Osteoblast (primary cell): ENCODE measurements at regions not wholly inside any gene's neighbourhood (a gene's known extent, or its start where the extent isn't known, plus 50 kb on each side); places are given as distances from the start of the nearest gene placed in this dataset.
"Not testable (repeated sequence)": the region's sequence is repeated elsewhere in the genome, so short reads cannot be mapped to it uniquely, and the experiment has no call there.

ENCODE experiments used
- DNase-seq: peaks from one replicate; pipeline ENCODE4 v3.0.0; 2011; ENCODE audit warnings: low spot score, mixed read lengths; ENCODE audit not compliant: insufficient read length; ENCODE audit errors: missing footprints
- H2AFZ ChIP-seq: 2 replicates; pipeline ENCODE4 v1.6.0; 2011; ENCODE audit warnings: mild to moderate bottlenecking, low read length
- H3K27ac ChIP-seq: 2 replicates; pipeline ENCODE4 v1.5.1; 2011; ENCODE audit warnings: mild to moderate bottlenecking, low read depth, low read length, moderate library complexity
- H3K27me3 ChIP-seq: 2 replicates; pipeline ENCODE4 v1.6.0; 2012; ENCODE audit warnings: mild to moderate bottlenecking, control low read depth, inconsistent platforms, low read length, moderate library complexity; ENCODE audit not compliant: insufficient read depth
- H3K36me3 ChIP-seq: 2 replicates; pipeline ENCODE4 v1.5.1; 2011; ENCODE audit warnings: mild to moderate bottlenecking, low read length, control low read depth, moderate library complexity; ENCODE audit not compliant: insufficient read depth
- H3K4me1 ChIP-seq: 2 replicates; pipeline ENCODE4 v1.5.1; 2011; ENCODE audit warnings: mild to moderate bottlenecking, low read length, control low read depth, moderate library complexity; ENCODE audit not compliant: insufficient read depth
- H3K4me2 ChIP-seq: 2 replicates; pipeline ENCODE4 v1.6.0; 2011; ENCODE audit warnings: mild to moderate bottlenecking, low read length; ENCODE audit not compliant: insufficient read depth
- H3K4me3 ChIP-seq: fragments of 200-600 bp; sonication (generic); 3 replicates; pipeline ENCODE4 v1.5.1; 2012; ENCODE audit warnings: mild to moderate bottlenecking, low read length, inconsistent platforms; ENCODE audit not compliant: insufficient read depth
- H3K79me2 ChIP-seq: 2 replicates; pipeline ENCODE4 v1.6.0; 2012; ENCODE audit warnings: mild to moderate bottlenecking, low read length, control low read depth, inconsistent platforms; ENCODE audit not compliant: insufficient read depth
- H3K9me3 ChIP-seq: 2 replicates; pipeline ENCODE4 v1.5.1; 2011; ENCODE audit warnings: low read depth, low read length, control low read depth
- H4K20me1 ChIP-seq: 2 replicates; pipeline ENCODE4 v1.6.0; 2012; ENCODE audit warnings: mild to moderate bottlenecking, low read length, control low read depth; ENCODE audit not compliant: insufficient read depth
- CTCF ChIP-seq: IDR thresholded peaks from 2 replicates; pipeline ENCODE4 v1.5.1; 2011; ENCODE audit warnings: mild to moderate bottlenecking, low read depth, low read length, moderate library complexity; ENCODE audit errors: extremely low read depth

- TF ChIP-seq CTCF: no peak
- Histone ChIP-seq H2AFZ (no peak overlapping the region), H3K4me2 (no peak overlapping the region), H3K27ac (no peak overlapping the region), H3K4me1 (no peaks in the 10 kb centered on the region), H3K4me3 (no peak overlapping the region), H4K20me1 (no peaks in the 10 kb centered on the region), H3K79me2 (no peaks in the 10 kb centered on the region), H3K9me3 (no peaks in the 10 kb centered on the region), H3K27me3 (no peaks in the 10 kb centered on the region), H3K36me3 (no peaks in the 10 kb centered on the region)
- no peak for DNase-seq
Measured at GRCh38 chr4:75211422-75211821, 278.5 kb downstream of the PARM1 start.

- Histone ChIP-seq H3K9me3 (no peaks in the 10 kb centered on the region), H3K4me1 (no peaks in the 10 kb centered on the region), H3K4me3 (no peak overlapping the region), H3K27ac (no peak overlapping the region), H3K79me2 (no peaks in the 10 kb centered on the region), H2AFZ (no peak overlapping the region), H3K27me3 (no peaks in the 10 kb centered on the region), H3K36me3 (no peaks in the 10 kb centered on the region), H4K20me1 (no peaks in the 10 kb centered on the region), H3K4me2 (no peak overlapping the region)
- TF ChIP-seq CTCF: no peak
- no peak for DNase-seq
Measured at GRCh38 chr4:75207902-75208301, 275.0 kb downstream of the PARM1 start.

- no peaks in the 10 kb centered on the region for H4K20me1 ChIP-seq
- no peak for TF ChIP-seq CTCF
Measured at GRCh38 chr4:75195111-75195510, 262.2 kb downstream of the PARM1 start.

GRCh38 chr4:75194180-75194579 is 261.3 kb downstream of the PARM1 start:
- H4K20me1 ChIP-seq: no peaks in the 10 kb centered on the region
- no peaks in the 10 kb centered on the region for H3K9me3 ChIP-seq
- no peaks in the 10 kb centered on the region for H3K4me1 ChIP-seq
- DNase-seq: no peak
- no peak overlapping the region for H3K4me3 ChIP-seq
- no peak overlapping the region for H2AFZ ChIP-seq
- no peak overlapping the region for H3K4me2 ChIP-seq
- no peak for TF ChIP-seq CTCF
- no peak overlapping the region for H3K27ac ChIP-seq
- H3K27me3 ChIP-seq: no peaks in the 10 kb centered on the region
- no peaks in the 10 kb centered on the region for H3K79me2 ChIP-seq
- H3K36me3 ChIP-seq: no peaks in the 10 kb centered on the region

More at GRCh38 chr4:75195111-75195510, 262.2 kb downstream of the PARM1 start:
- no peaks in the 10 kb centered on the region for H3K36me3 ChIP-seq
- H3K4me3 ChIP-seq: no peak overlapping the region
- no peaks in the 10 kb centered on the region for H3K27me3 ChIP-seq
- H3K9me3 ChIP-seq: no peaks in the 10 kb centered on the region
- no peaks in the 10 kb centered on the region for H3K4me1 ChIP-seq
- no peak overlapping the region for H3K4me2 ChIP-seq
- no peak overlapping the region for H2AFZ ChIP-seq
- no peak for DNase-seq
- no peak overlapping the region for H3K27ac ChIP-seq
- no peaks in the 10 kb centered on the region for H3K79me2 ChIP-seq

- H3K27ac ChIP-seq, DNase-seq, H3K4me3 ChIP-seq, H3K4me1 ChIP-seq, H2AFZ ChIP-seq, H3K27me3 ChIP-seq, H3K79me2 ChIP-seq, H3K9me3 ChIP-seq, H3K4me2 ChIP-seq, H3K36me3 ChIP-seq, H4K20me1 ChIP-seq: not testable (repeated sequence)
Measured at GRCh38 chr4:75192182-75192581, 259.3 kb downstream of the PARM1 start.
